GM18505 (cell line): ENCODE measurements at regions not wholly inside any gene's neighbourhood (a gene's known extent, or its start where the extent isn't known, plus 50 kb on each side); places are given as distances from the start of the nearest gene placed in this dataset.

Experiments used
- ATAC-seq: cut with Tn5 transposase; IDR thresholded peaks from one replicate; pipeline ENCODE4 v1.9.1; 2021; ENCODE audit not compliant: unreplicated experiment
- POLR2A ChIP-seq: IDR thresholded peaks from 4 replicates; pipeline ENCODE4 v1.6.1; 2011; ENCODE audit warnings: borderline replicate concordance; ENCODE audit not compliant: insufficient read depth, insufficient read length; ENCODE audit errors: extremely low read depth

GRCh38 chr3:127106456-127106855 is 86.5 kb upstream of the PRR23E start:
- no peak for ATAC-seq
- no peak for TF ChIP-seq POLR2A

DNA sequence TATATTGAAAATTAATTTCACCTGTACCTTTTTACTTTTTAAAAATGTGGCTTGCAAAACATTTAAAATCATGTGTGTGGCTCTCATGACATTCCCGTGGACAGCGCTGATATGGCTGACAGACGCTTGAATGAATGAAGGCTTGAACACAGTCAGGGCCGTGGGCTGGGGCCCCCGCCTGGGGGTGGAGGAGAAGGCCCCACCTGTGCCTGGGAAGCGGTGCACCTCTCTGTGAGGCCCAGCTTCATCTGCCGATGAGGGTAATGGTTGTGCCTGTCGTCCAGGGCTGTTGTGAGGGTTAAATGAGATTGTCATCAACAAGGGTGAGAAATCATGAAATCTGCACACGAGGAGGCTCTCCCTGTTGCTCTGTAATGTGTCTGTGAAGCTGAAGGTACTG is 85.9 kb upstream of the PRR23E start:
- no peak for TF ChIP-seq POLR2A

DNA sequence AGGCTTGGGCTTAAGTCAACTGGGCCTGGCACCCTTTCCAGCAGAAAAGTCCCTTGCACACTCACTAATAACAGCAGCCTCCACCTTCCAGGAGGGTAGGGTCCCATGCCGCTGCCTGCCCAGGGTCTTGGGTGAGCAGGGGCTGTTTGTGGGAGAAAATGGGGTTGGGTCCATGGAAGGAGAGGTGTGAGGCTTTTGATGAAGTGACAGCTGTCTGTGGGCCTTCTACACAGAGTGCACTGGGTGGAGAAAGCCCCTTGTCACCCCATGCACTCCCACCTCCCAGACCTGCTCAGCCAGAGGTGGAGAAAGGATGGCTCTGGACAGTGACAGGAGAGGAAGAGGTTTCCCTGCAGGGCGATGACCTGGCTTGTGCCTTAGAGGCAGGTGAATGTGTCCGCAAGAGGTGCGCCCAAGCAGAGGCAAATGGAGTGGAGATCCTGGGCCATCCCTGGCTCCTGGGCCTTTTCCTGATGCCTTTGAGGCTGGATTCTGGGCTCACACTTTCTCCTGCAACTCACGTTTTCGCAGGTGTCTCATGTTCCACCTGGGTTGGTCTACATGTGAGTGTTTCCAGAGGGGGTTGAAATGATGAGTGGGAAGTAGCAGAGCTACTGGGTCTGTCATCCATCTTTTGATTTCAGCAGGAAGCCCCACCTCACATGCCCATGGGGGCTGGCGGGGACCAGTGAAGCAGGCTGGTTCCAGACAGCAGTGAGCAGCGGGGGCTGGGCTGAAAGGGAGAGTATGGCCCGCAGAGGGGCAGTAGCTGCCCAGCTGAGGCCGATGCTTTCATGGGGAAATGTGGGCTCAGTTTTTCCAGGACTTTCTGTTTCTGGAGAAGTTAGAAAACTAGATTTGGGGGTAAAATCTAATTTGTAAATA is 85.2 kb upstream of the PRR23E start:
- TF ChIP-seq POLR2A = no peak
- no peak for ATAC-seq

More for the DNA sequence above, 85.9 kb upstream of the PRR23E start:
- no peak for ATAC-seq

DNA sequence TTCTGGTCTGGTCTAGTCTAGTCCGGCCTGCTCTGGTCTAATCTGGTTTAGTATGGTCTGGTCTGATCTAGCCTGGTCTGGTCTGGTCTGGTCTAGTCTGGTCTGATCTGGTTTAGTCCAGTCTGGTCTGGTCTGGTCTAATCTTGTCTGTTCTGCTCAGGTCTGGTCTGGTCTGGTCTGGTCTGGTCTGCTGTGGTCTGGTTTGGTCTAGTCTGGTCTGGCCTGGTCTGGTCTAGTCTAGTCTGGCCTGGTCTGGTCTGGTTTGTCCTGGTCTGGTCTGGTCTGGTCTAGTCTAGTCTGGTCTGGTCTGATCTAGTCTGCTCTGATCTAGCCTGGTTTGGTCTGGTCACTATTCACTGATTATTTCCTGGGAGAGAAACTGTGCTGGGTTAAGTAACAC is 84.1 kb upstream of the PRR23E start:
- TF ChIP-seq POLR2A = no peak
- no peak for ATAC-seq

DNA sequence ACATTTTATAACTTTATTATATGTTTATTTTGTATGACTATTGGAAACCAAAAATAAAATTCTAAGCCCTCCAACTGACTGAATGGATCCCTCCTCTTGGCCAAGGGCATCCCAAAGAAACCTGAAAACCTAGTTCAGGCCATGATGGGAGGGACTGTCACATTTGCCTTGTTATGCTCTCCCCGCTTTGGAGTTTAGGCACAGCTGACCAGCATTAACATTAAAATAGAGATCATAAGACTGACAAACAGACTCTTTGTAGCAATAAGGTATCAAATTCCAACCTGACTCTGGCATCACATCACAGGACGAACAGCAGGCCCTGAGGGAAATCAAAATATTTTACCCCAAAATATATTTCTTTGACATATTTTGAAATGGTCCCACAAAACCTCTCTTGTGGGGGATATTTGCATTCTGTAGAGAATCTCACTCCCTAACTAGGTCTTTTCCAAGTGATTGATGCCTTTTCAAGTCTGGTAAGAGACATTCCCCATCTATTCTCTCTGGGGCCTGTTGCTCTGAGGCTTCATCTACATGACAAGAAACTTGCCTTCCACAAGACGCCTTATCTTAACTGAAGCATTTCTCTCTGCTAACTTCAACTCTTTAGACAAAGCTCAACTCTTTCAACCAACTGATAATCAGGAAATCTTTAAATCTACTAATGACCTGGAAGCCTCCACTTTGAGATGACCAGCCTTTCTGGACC is 81.8 kb upstream of the PRR23E start:
- ATAC-seq = no peak
- TF ChIP-seq POLR2A = no peak

GRCh38 chr3:127112796-127113570 is 79.9 kb upstream of the PRR23E start:
- TF ChIP-seq POLR2A = no peak
- ATAC-seq = no peak

GRCh38 chr3:127113571-127113891 is 79.4 kb upstream of the PRR23E start:
- no peak for ATAC-seq
- TF ChIP-seq POLR2A = no peak

GRCh38 chr3:127114337-127115070 is 78.4 kb upstream of the PRR23E start:
- TF ChIP-seq POLR2A = no peak
- no peak for ATAC-seq

DNA sequence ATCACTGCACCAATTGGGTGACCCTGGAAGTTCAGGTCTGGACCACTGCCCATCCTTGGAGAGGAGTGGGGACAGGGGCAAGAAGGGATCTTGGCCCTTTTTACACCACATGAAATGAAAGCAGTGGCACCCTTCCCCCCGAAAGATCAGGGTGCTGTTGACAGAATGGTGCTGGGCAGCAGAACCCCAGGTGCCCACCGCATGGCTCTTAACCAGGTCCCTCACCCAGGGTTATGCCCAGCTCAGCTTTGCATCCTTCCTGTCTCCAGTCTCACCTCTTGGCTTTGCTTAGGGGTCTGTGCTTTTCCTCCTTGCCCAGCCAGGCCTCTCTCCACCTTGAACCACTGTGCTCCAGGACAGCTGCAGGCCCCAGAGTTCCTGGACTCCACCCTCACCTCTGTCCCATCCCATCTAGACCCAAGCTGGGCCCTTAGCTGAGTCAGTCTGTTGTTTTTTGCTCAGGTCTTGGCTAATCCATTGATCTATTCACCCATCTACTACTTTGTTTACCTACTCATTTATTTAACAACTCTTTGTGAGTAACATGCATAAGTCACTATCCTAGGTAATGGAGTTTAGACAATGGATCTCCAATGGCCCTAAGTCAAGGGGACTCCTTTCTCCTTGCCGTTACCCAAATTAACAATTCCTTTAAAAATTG is 77.1 kb upstream of the PRR23E start:
- no peak for TF ChIP-seq POLR2A
- no peak for ATAC-seq

GRCh38 chr3:127118366-127118765 is 74.6 kb upstream of the PRR23E start:
- no peak for TF ChIP-seq POLR2A
- ATAC-seq = no peak

DNA sequence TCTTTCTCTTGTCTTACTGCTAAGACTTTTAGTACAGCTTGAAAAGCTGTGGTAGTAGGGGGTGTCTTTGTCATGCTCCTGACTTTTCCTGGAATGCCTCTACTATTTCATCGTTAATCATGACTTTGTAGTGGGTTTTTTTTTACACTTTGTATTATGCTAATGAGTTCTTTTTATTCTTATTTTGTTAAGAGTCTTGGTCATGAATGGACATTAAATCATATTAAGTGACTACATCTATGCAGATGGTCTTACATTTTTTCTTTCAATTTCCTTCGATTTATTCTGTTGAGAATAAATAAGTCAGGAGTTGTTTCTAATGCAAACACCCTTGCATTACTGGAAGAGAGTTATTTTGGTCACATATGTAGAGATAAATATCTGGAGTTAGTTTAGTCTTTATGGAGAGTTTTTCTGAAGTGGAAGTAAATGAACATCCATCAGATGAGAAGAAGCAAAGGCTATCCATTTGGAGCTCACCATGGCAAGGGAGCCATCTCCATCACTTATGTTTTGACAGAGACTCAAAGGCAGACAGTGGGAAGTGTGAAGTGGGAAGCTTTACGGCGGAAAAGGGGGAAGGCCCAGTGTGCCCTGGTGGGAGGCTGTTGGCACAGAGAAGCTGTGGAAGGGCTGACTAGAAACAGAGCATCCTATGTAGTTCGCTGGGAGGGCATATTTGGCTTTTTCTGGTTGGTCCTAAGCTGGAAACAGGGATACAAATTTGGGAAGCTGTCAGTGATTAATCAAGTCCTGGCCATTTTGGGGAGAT is 73.1 kb upstream of the PRR23E start:
- no peak for ATAC-seq
- no peak for TF ChIP-seq POLR2A
